GM19452 (cell line): ENCODE measurements at regions not wholly inside any gene's neighbourhood (a gene's known extent, or its start where the extent isn't known, plus 50 kb on each side); places are given as distances from the start of the nearest gene placed in this dataset.

ENCODE experiments used
- ATAC-seq: cut with Tn5 transposase; IDR thresholded peaks from one replicate; pipeline ENCODE4 v1.9.1; 2021; ENCODE audit not compliant: unreplicated experiment

- no peak for ATAC-seq
These were observed 53.0 kb upstream of the USP15 start for GRCh38 chr12:62207248-62207647.
